A549 (cell line): ENCODE measurements at regions not wholly inside any gene's neighbourhood (a gene's known extent, or its start where the extent isn't known, plus 50 kb on each side); places are given as distances from the start of the nearest gene placed in this dataset.

Experiments
- CTCF ChIP-seq: fragments of >200 bp; sonication (Bioruptor Twin); formaldehyde crosslinking; IDR thresholded peaks from 3 replicates; pipeline ENCODE4 v1.5.1; 2016
- E2F6 ChIP-seq: IDR thresholded peaks from 2 replicates; pipeline ENCODE4 v1.6.1; 2012; ENCODE audit warnings: low read depth, borderline replicate concordance
- HDAC2 ChIP-seq: fragments of 200-600 bp; sonication (generic); IDR thresholded peaks from 2 replicates; pipeline ENCODE4 v1.6.1; 2016
- MYC ChIP-seq: IDR thresholded peaks from 2 replicates; pipeline ENCODE4 v1.6.1; 2012; ENCODE audit warnings: mild to moderate bottlenecking, inconsistent platforms, low read length, improper control_type of control experiment, borderline replicate concordance
- POLR2A ChIP-seq: IDR thresholded peaks from 2 replicates; pipeline ENCODE4 v1.6.1; 2012; ENCODE audit warnings: mild to moderate bottlenecking, low read length
- RCOR1 ChIP-seq: fragments of 150-350 bp; IDR thresholded peaks from 2 replicates; pipeline ENCODE4 v1.6.1; 2014; ENCODE audit warnings: antibody characterized with exemption, low read length, low read depth
- REST ChIP-seq: fragments of 200-600 bp; sonication (generic); IDR thresholded peaks from 2 replicates; pipeline ENCODE4 v1.6.1; 2016; ENCODE audit warnings: antibody characterized with exemption, mild to moderate bottlenecking, moderate library complexity
- RNF2 ChIP-seq: fragments of 200-600 bp; sonication (generic); IDR thresholded peaks from 2 replicates; pipeline ENCODE4 v1.6.1; 2016; ENCODE audit warnings: low read depth, mild to moderate bottlenecking, antibody characterized with exemption, moderate library complexity, borderline replicate concordance
- SMC3 ChIP-seq: fragments of >200 bp; sonication (Bioruptor Twin); formaldehyde crosslinking; IDR thresholded peaks from 3 replicates; pipeline ENCODE4 v1.6.1; 2018; ENCODE audit warnings: inconsistent platforms

GRCh38 chrX:39581411-39581810 lies 516.3 kb downstream of the BCOR start:
- no peak for TF ChIP-seq RCOR1
- no peak for TF ChIP-seq HDAC2
- TF ChIP-seq CTCF, result no peak
- TF ChIP-seq RNF2, result no peak
- TF ChIP-seq E2F6, result no peak
- no peak for TF ChIP-seq MYC
- TF ChIP-seq POLR2A, result no peak
- no peak for TF ChIP-seq SMC3
- TF ChIP-seq REST, result no peak
